Prostate gland (tissue), 2 donors: ENCODE measurements at regions not wholly inside any gene's neighbourhood (a gene's known extent, or its start where the extent isn't known, plus 50 kb on each side); places are given as distances from the start of the nearest gene placed in this dataset.

Experiments used
- DNase-seq: peaks from one replicate; pipeline ENCODE4 v3.0.0-alpha.2; 2019; ENCODE audit warnings: low spot score
- H3K27ac ChIP-seq, 2 donors: fragments of 200-600 bp; sonication (generic); 2 replicates each; pipeline ENCODE4 v1.5.1; 2017 to 2019
- H3K27me3 ChIP-seq: fragments of 200-600 bp; sonication (generic); replicated peaks from 2 replicates; pipeline ENCODE4 v1.5.1; 2019; ENCODE audit not compliant: insufficient read depth
- H3K36me3 ChIP-seq, 2 donors: fragments of 200-600 bp; sonication (generic); 1 replicate in 1 of 2; 2 replicates in 1 of 2; pipeline versions ENCODE4 v1.5.1 to v1.8.1; 2017 to 2019
- H3K4me1 ChIP-seq: fragments of 200-600 bp; sonication (generic); replicated peaks from 2 replicates; pipeline ENCODE4 v1.5.1; 2019
- H3K4me3 ChIP-seq, 2 donors: fragments of 200-600 bp; sonication (generic); 2 replicates each; pipeline ENCODE4 v1.5.1; 2017 to 2019
- H3K9me3 ChIP-seq: fragments of 200-600 bp; sonication (generic); 2 replicates; pipeline ENCODE4 v1.5.1; 2017
- POLR2A ChIP-seq: fragments of 450-650 bp; IDR thresholded peaks from one replicate; pipeline ENCODE4 v1.6.1; 2016; ENCODE audit warnings: antibody characterized with exemption, mild to moderate bottlenecking
- POLR2AphosphoS5 ChIP-seq: sonication (generic); formaldehyde crosslinking; IDR thresholded peaks from one replicate; pipeline ENCODE4 v1.6.1; 2017; ENCODE audit warnings: antibody characterized with exemption
- WGBS: methylation state at CpG from one replicate; pipeline ENCODE4 v1.1.5; 2018; 5-methylcytosine and 5-hydroxymethylcytosine counted together
- intact Hi-C: fragments of 100-400 bp; cut with DNase I; formaldehyde crosslinking; loops from one replicate; pipeline ENCODE4 v1.14.2; 2022
- TF ChIP-seq, protein P1 (sequence below), 4 experiments: fragments of 200-600 bp in 2 of 4; fragments of 450-650 bp in 2 of 4; sonication (generic) in 2 of 4; IDR thresholded peaks; 1 replicate in 3 of 4; 2 replicates in 1 of 4; pipeline ENCODE4 v1.5.1; 2016 to 2019; ENCODE audit warnings: antibody characterized with exemption in 4 of 4, mild to moderate bottlenecking in 2 of 4, moderate library complexity in 2 of 4

DNA sequence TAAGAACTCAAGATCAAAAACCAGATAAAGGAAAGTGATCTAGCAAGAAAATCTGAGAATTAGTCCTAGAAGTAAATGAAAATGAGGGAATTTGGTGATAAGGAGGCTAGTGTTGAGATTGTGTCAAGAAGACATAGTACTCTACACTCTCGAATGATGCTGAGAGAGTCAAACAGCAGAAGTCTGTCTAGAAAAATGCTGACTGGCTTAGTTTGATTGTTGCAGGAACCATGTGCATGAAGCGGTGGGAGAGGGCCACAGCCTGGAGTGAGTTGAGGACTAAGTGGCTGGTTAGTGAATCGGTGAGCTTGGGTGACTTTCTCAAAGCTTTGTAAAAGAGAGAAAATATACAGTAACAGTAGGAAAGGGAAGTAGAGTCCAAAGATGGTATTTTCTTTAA lies 124.5 kb downstream of the LRIG3 start:
- Histone ChIP-seq H3K4me3 (no peak overlapping the region), H3K27ac (no peak overlapping the region), H3K27me3 (no peaks in the 10 kb centered on the region), H3K36me3 (no peaks in the 10 kb centered on the region), H3K4me1 (no peaks in the 10 kb centered on the region), H3K9me3 (no peaks in the 10 kb centered on the region)
- no peak for TF ChIP-seq POLR2AphosphoS5
- no peak for TF ChIP-seq POLR2A
- TF ChIP-seq, protein P1, sequence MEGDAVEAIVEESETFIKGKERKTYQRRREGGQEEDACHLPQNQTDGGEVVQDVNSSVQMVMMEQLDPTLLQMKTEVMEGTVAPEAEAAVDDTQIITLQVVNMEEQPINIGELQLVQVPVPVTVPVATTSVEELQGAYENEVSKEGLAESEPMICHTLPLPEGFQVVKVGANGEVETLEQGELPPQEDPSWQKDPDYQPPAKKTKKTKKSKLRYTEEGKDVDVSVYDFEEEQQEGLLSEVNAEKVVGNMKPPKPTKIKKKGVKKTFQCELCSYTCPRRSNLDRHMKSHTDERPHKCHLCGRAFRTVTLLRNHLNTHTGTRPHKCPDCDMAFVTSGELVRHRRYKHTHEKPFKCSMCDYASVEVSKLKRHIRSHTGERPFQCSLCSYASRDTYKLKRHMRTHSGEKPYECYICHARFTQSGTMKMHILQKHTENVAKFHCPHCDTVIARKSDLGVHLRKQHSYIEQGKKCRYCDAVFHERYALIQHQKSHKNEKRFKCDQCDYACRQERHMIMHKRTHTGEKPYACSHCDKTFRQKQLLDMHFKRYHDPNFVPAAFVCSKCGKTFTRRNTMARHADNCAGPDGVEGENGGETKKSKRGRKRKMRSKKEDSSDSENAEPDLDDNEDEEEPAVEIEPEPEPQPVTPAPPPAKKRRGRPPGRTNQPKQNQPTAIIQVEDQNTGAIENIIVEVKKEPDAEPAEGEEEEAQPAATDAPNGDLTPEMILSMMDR (IDR thresholded peaks at IDR 0.05): no peak
- no peak for DNase-seq
- intact Hi-C loops: no loop called here
- 89% methylated on average over 3 of the region's 3 CpGs for WGBS

DNA sequence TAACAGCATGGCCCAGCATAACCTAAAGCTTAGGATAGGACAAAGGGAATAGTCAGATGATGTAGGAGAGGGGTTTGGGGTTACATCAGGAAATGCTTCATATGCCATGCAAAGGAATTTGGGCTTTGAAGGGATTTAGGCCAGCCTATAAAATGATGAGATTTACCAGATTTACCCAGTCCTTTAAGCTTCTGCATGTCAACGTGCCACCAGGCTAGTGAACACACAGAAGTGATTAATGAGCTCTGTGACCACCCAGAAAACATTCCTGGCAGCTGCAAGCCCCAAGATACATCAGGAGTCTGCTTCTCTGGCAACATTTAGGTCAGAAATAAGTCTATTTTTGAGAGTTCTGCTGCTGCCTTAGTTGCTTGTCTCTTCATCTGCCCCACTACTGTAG lies 118.3 kb downstream of the LRIG3 start:
- intact Hi-C loops: no loop called here
- H3K9me3 ChIP-seq: no peaks in the 10 kb centered on the region

DNA sequence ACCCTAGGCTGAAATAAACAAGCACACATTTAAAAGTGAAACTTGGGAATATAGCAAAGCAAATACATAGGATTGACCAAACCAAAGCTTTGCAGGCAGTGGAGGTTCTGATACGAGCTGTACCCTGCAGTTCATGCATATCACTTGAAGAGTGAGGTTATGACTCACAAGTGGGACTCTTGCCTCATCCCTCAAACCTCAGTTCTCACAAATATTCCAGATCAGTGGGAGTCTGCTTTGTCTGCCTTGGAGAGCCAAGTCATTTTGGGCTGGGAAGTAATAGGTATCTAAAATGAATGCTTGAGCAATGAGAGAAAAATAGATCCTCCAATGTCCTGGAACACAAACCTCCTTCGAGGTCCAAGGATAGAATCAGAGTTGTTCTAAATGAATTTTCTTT lies 116.4 kb downstream of the LRIG3 start:
- intact Hi-C loops: no loop called here
- TF ChIP-seq POLR2A (no peak), POLR2AphosphoS5 (no peak)
- TF ChIP-seq, protein P1 (IDR thresholded peaks at IDR 0.05): no peak
- no peaks in the 10 kb centered on the region for H3K4me1 ChIP-seq
- H3K27me3 ChIP-seq: no peaks in the 10 kb centered on the region
- no peak overlapping the region for H3K27ac ChIP-seq
- H3K4me3 ChIP-seq: no peak overlapping the region
- no peaks in the 10 kb centered on the region for H3K9me3 ChIP-seq
- 77% methylated on average over 2 of the region's 2 CpGs for WGBS
- no peaks in the 10 kb centered on the region for H3K36me3 ChIP-seq
- no peak for DNase-seq

More for the DNA sequence above, 118.3 kb downstream of the LRIG3 start:
- WGBS: 50% methylated on average over 1 of the region's 1 CpG
- TF ChIP-seq POLR2AphosphoS5: no peak
- TF ChIP-seq, protein P1 (IDR thresholded peaks at IDR 0.05): no peak
- TF ChIP-seq POLR2A: no peak
- no peak for DNase-seq
- H3K36me3 ChIP-seq: no peaks in the 10 kb centered on the region
- H3K27ac ChIP-seq: no peak overlapping the region
- no peak overlapping the region for H3K4me3 ChIP-seq
- H3K4me1 ChIP-seq: no peaks in the 10 kb centered on the region
- H3K27me3 ChIP-seq: no peaks in the 10 kb centered on the region

DNA sequence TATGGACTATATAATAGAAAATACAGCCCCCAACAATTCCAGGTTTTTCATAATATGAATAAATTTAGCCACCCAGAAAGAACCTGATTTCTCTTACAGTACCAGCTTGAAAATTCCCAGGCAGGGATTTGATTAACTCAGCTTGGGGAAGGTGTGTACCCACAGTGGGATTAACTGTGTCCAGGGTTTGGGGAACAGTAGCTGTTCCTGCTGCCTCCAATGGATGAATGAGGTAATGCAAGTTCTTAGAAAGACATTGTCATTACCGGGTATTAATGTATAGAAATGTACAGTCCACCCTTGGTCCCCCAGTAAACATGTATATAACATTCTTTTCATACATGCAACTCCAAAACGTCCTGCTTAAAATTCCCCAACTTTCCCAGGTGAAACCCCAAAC lies 115.6 kb downstream of the LRIG3 start:
- intact Hi-C loops: no loop called here
- H3K4me1 ChIP-seq: no peaks in the 10 kb centered on the region
- no peaks in the 10 kb centered on the region for H3K27me3 ChIP-seq
- no peak overlapping the region for H3K4me3 ChIP-seq
- H3K9me3 ChIP-seq: no peaks in the 10 kb centered on the region
- H3K36me3 ChIP-seq: no peaks in the 10 kb centered on the region
- WGBS: 68% methylated on average over 2 of the region's 2 CpGs
- no peak for DNase-seq
- H3K27ac ChIP-seq: no peak overlapping the region
- TF ChIP-seq, protein P1 (IDR thresholded peaks at IDR 0.05): no peak
- TF ChIP-seq POLR2AphosphoS5: no peak
- no peak for TF ChIP-seq POLR2A

DNA sequence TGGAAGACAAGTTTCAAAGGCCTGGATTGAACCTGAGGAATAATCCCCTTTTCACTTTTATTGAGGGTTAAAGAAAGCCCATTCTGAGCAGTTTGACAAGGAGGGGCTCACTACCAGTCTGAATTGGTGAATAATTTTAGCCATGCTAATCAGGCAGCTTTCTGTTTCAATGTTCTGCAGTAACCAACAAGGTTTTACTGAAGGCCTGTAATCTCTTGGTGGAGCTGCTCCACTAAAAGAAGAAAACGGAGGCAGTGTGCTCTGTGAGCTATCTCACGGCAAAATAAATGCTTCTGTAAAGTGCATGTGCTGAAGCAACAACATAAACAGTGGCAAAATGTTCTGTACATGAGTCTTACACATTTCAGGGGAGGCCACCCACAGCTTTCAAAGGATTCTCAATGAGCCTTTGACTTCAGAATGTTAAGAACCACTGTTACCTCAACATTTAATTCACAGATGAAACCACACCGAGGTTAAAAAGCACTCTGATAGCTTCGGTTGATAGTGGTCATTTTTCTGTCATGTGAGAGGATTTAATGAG lies 111.2 kb downstream of the LRIG3 start:
- no peaks in the 10 kb centered on the region for H3K9me3 ChIP-seq
- DNase-seq: no peak
- 55% methylated on average over 4 of the region's 4 CpGs for WGBS

More for the DNA sequence above, 111.2 kb downstream of the LRIG3 start:
- no peak overlapping the region for H3K4me3 ChIP-seq
- H3K27ac ChIP-seq: no peak overlapping the region
- H3K27me3 ChIP-seq: no peaks in the 10 kb centered on the region
- no peak for TF ChIP-seq POLR2AphosphoS5
- TF ChIP-seq, protein P1 (IDR thresholded peaks at IDR 0.05): no peak
- TF ChIP-seq POLR2A: no peak
- intact Hi-C loops: no loop called here
- no peaks in the 10 kb centered on the region for H3K4me1 ChIP-seq
- H3K36me3 ChIP-seq: no peaks in the 10 kb centered on the region
